ENCODE measurements at regions not wholly inside any gene's neighbourhood (a gene's known extent, or its start where the extent isn't known, plus 50 kb on each side); places are given as distances from the start of the nearest gene placed in this dataset.

GRCh38 chr10:129135624-129136023, 331.4 kb upstream of the MGMT start:
- TF ChIP-seq CTCF (IDR thresholded peaks at IDR 0.05) (no peak), EP300 (IDR thresholded peaks at IDR 0.05) (no peak), POLR2AphosphoS5 (IDR thresholded peaks at IDR 0.05) (no peak)

All from sigmoid colon (tissue), 4 donors.